Stimulated activated naive CD4-positive, alpha-beta T cell treated with Interleukin-2 at 50 U/mL for 16 hours (primary cell): ENCODE measurements at regions not wholly inside any gene's neighbourhood (a gene's known extent, or its start where the extent isn't known, plus 50 kb on each side); places are given as distances from the start of the nearest gene placed in this dataset.

Experiments
- DNase-seq: peaks from one replicate; lab custom pipeline; 2025; lab: John Stamatoyannopoulos, UW

GRCh38 chr1:209335178-209335577 is 248.3 kb upstream of the CAMK1G start:
- no peak for DNase-seq

- DNase-seq, result no peak
These were observed 242.4 kb upstream of the CAMK1G start for GRCh38 chr1:209341146-209341545.

GRCh38 chr1:209341673-209342420 is 241.7 kb upstream of the CAMK1G start:
- DNase-seq, result no peak

GRCh38 chr1:209342441-209343175 is 240.9 kb upstream of the CAMK1G start:
- DNase-seq, result no peak

- no peak for DNase-seq
These were observed 240.0 kb upstream of the CAMK1G start for GRCh38 chr1:209343511-209343910.

- no peak for DNase-seq
These were observed 239.4 kb upstream of the CAMK1G start for GRCh38 chr1:209344156-209344555.

GRCh38 chr1:209349363-209350308 is 233.9 kb upstream of the CAMK1G start:
- DNase-seq, result no peak

GRCh38 chr1:209353053-209353452 is 230.5 kb upstream of the CAMK1G start:
- DNase-seq, result no peak

GRCh38 chr1:209354111-209354839 is 229.2 kb upstream of the CAMK1G start:
- peak; percentile 5 for DNase-seq

- DNase-seq, result no peak
These were observed 228.7 kb upstream of the CAMK1G start for GRCh38 chr1:209354840-209355165.

- DNase-seq, result no peak
These were observed 228.1 kb upstream of the CAMK1G start for GRCh38 chr1:209355415-209355814.

GRCh38 chr1:209356976-209357377 is 226.5 kb upstream of the CAMK1G start:
- DNase-seq, result no peak

- no peak for DNase-seq
These were observed 220.4 kb upstream of the CAMK1G start for GRCh38 chr1:209363112-209363511.

GRCh38 chr1:209364716-209365115 is 218.8 kb upstream of the CAMK1G start:
- DNase-seq, result no peak

- no peak for DNase-seq
These were observed 216.3 kb upstream of the CAMK1G start for GRCh38 chr1:209367061-209367772.

- DNase-seq, result no peak
These were observed 214.5 kb upstream of the CAMK1G start for GRCh38 chr1:209368864-209369598.

GRCh38 chr1:209370241-209370995 is 213.1 kb upstream of the CAMK1G start:
- DNase-seq, result no peak

- DNase-seq, result no peak
These were observed 208.4 kb upstream of the CAMK1G start for GRCh38 chr1:209375097-209375496.

GRCh38 chr1:209375671-209376365 is 207.7 kb upstream of the CAMK1G start:
- DNase-seq, result no peak
